ENCODE measurements at regions not wholly inside any gene's neighbourhood (a gene's known extent, or its start where the extent isn't known, plus 50 kb on each side); places are given as distances from the start of the nearest gene placed in this dataset.
"Not testable (repeated sequence)": the region's sequence is repeated elsewhere in the genome, so short reads cannot be mapped to it uniquely, and the experiment has no call there.

DNA sequence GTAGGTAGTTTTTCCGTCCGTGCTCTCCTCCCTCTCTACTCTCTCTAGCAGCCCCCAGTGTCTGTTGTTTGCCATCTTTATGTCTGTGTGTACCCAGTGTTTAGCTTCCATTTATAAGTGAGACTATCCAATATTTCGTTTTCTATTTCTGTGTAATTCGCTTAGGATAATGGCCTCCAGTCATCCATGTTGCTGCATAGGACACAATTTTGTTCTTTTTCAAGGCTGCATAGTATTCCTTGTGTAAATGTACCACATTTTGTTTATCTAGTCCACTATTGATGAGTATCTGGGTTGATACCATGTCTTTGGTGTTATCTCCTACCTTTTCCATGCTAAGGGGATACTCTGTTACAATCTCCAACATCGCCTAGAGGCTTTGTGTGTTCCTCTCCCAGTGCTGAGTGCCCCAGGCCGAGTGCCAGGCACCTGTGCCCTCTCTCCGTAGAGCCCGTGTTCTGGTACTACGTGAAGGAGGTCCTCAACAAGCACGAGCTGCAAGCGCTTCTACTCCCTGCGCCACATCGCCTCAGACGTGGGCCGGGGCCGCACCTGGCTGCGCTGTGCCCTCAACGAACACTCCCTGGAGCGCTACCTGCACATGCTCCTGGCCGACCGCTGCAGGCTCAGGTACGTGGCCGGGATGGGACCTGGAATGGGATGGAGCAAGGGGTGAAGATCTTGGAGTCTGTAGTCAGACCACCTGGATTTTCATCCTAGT, 51.0 kb downstream of the NPIPB11 start:
- DNase-seq, result not testable (repeated sequence)

DNA sequence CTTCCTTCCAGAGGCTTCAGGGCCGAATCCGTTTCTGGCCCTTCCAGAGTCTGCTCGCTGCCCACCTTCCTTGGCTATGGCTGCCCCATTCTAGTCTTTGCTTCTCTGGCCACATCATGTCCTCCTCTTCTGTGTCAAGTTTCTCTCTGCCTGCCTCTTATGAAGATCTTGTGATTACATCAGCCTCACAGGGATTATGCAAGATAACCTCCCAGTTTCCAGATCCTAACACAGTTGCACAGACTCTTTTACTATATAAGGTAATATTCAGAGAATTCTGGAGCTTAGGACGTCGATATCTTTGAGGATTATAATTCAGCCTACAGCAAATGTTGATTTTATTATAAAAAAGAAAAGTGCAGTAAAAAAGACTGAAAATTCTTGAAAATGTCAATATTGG, 52.1 kb downstream of the NPIPB11 start:
- DNase-seq, result not testable (repeated sequence)

DNA sequence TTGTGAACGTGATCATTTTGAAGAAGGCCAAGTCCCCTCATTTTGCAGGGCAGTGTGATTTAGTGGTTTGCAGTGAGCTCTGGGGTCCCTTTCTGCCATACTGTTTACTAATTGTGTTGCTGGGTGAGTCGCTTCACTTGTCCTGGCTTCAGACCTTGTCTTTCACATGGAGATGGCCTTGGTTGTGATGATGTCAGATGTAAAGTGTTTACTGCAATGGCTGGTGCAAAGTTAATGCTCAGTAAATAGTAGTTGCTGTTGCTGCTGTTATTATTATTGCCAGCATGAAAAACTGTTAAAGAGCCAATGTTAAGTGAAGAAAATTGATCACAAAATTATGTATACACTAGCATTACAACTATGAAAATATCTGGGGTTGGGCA, 53.9 kb downstream of the NPIPB11 start:
- not testable (repeated sequence) for DNase-seq

DNA sequence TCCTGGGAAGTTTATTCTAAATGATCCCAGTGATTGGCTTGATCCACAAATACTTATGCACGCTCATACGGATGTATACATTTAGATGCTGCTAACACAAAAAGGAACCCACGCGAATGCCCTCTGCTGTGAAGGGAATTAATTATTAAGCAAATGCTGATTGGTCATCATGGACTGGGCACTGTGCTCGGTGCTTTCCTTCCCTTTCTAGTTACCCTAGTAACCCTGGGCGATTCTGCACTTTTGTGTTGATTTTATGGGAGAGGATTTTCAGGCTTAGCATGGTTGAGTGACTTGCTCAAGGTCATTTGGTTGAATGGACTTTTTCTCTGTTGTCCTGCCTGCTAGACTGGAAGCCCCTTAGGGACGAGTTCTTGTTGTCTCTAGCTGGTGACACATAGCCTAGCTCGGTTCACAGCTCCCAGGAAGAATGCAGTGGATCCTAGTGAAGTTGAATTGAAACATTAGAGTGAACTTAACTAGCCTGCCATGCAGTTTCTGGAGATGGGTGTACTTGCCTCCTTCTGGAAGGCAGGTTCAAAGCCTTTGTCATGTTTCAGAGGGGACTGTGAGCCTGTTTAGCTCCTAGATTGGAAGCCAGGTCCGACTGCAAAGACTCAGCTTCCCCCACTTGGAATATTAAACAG, 54.4 kb downstream of the NPIPB11 start:
- not testable (repeated sequence) for DNase-seq

DNA sequence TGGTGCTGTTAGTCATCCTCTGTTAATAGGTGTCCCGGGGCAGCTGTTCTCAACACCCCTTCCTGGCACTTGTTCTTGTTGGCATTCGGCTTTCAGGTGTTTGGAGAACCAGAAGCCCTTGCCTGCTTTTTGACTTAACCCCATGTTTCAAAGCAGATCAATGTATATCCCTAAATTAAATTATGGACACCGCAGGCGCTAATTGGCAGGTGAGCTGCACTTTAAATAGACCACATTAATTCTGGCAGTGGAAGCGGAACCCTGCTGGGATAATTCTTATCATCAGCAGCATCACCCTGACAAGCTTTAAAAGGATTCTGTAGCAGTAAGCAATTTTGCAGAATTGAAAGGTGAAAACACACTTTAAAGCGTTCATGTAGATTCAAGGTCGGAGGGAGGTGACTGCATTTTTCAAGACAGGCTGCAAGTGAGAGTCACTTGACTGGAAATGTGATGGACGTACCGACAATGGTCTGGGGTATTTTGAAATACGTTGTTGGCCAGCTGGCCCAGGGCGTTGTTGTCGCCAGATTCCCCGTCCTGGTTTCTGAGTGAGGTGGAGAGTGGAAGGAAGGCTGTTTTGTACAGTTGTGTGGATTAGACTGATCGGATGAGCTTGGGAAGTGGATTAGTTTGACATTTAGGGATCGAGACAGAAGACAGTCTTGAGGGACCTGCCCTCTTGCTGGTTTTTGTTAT, 55.1 kb downstream of the NPIPB11 start:
- not testable (repeated sequence) for DNase-seq

DNA sequence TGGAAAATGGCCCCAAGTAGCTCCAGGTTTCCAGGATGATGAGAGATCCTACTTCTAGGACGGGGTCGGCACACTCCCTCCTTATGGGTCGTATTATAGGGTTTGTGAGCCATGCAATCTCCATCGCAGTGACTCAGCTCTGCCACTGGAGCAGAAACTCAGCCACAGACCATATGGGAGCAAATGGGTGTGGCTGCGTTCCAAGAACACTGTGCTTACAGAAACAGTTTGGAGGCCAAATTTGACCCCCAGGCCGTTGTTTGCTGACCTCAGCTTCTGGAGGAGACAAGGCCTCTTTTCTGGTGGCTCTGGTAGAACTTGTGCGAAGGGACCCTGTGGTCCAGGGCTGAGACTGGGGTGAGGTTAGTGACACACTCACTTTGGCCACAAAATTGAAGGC, 56.5 kb downstream of the NPIPB11 start:
- DNase-seq, result not testable (repeated sequence)

DNA sequence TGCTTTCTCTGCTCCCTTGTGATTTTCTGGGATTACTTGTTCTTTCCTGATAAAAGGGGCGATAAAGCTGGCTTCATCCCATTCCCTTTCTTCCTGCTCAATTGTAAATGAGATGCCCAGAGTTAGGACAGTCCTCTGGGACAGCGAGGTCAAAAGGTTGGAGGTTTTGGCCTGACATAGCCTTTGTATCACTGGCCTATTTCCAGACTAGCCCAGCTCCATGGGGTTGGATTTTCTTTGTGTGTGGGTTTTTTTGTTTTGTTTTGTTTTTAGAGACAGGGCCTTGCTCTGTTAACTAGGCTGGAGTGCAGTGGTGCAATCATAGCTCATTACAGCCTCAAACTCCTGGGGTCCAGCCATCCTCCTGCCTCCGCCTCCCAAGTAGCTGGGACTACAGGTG, 57.8 kb downstream of the NPIPB11 start:
- not testable (repeated sequence) for DNase-seq

DNA sequence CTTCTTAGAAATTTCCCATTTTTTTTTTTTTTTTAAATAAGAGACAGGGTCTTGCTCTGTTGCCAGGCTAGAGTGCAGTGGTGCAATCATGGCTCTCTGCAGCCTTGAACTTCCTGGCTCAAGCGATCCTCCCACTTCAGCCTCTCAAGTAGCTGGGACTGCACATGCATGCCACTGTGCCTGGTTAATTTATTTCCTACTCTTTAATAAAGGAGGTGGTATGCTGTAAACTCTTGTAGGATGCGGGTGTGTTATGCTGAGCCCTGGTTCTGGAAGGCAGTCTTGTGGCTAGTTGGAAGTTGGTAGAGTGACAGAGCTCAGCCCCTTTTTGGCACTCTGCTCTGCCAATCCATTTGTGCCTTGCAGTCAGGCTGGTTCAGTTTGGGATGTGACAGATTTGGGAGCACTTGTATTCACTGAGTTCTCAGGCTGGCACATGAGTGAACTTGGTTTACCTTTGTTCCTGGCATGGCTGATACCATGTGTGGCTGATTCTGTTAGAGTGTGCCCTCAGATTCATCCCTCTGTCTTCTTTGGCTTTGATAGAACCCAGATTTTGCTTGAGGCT, 58.3 kb downstream of the NPIPB11 start:
- DNase-seq, result not testable (repeated sequence)

DNA sequence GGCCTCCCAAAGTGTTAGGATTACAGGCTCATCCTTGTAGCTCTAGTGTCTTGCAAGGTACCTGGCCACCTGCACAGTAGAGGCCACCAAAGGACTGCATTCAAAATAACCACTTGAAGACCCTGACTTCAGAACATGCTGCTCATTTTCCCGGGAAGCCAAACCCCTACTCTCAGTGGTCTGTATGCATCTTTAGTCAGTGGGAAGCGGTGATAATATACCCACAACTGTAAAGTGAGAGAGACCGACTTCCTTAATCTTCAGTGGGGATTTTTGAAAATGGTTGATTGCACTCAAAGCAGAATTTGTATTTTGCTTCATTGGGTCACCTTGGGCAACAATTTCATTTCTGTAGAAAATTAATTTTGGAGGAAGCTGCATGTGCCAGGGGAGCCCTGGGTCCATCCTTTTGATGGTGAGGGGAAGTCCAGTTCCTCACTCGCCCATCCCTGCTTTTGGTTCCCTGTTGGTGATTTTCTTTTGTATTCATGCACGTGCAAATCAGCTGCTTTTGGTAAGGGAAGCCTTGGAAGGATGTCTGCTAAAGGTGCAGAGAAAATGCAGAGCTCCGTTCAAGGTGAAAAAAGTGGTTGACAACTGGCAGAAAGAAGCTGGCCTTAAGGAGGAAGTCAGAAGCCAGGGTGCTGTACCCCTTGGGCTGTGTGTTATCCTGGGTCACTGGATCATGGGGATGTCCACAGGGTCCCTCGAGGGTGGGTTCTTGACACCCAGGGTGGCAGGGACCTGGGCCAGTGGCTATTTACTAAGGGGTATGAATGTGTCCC, 59.5 kb downstream of the NPIPB11 start:
- DNase-seq, result not testable (repeated sequence)

DNA sequence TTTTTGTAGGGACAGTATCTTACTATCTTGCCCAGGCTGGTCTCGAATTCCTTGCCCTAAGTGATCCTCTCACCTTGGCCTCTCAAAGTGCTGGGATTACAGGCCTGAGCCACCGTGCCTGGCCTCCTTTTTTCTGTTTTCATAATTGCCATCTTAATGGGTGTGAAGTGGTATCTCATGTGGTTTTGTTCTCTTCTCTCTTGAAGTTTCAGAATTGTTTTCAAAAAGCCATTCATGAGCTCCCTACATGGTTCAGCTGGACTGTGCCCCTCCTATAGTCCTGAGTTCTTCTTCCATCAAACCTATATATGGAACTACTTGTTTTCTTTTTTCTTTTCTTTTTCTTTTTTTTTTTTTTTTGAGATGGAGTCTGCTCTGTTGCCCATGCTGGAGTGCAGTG, 60.3 kb downstream of the NPIPB11 start:
- not testable (repeated sequence) for DNase-seq

DNA sequence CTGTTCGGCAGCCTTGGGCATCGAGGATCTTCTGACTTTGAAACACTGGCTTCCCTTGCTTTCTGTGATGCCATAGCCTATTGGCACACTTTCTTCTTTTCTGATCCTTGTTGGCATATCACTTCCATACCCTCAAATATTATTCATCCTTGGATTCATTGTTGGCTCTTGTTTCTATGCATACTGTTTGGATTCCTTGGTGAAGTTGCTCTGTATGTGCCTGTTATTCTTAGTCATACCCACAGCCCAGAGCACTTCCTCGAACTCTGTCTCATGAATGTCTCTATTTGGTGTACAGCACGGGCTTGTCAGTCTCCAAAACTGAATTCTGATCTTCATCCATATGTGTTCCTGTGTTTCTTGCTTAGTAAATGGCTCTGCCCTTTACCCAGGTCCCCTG, 63.6 kb downstream of the NPIPB11 start:
- not testable (repeated sequence) for DNase-seq

DNA sequence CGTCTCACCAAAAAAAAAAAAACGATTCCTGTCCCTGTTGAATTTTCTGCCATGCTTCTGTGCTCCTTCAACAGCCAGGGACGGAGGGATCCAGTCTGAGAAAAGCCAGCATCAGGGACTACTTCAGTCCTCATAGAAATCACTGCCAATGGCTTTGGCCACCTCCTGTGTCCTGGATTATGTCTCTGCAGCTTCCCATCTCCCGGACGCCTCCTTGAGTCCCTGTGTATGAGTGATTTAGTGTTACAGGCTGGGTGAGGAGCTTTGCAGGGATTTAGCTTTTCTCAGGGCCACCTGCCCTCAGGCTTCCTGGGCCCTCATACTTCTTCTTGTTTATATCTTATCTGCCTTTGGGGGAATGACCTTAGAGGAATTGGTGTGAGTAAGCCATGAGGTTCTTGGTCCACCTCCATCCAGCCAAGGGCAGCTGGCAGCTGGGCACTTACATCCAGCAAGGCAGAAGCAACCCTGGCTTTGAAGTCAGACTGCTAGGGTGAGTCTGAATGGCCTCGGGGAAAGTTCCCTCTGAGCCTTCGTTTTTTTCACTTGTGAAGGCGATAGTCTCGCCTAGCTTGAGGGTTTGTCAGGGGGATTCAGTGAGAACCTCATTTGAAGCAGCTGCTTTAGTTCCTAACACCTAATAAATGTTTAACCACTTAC, 65.6 kb downstream of the NPIPB11 start:
- not testable (repeated sequence) for DNase-seq

DNA sequence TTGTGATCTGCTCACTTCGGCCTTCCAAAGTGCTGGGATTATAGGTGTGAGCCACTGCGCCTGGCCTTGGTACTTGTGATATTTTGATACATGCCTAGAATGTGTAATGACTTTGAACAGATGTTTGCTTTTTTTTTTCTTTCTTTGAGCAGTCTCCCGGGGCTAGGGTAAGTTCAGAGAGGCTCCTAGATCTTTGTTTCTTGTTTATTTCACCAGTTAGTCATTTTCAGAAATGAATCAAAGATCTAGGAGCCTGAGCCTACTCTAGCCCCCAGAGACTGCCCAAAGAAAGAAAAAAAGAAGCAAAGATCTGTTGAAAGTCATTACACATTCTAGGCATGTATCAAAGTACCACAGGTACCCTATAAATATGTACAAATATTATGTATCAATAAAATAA, 66.3 kb downstream of the NPIPB11 start:
- not testable (repeated sequence) for DNase-seq

DNA sequence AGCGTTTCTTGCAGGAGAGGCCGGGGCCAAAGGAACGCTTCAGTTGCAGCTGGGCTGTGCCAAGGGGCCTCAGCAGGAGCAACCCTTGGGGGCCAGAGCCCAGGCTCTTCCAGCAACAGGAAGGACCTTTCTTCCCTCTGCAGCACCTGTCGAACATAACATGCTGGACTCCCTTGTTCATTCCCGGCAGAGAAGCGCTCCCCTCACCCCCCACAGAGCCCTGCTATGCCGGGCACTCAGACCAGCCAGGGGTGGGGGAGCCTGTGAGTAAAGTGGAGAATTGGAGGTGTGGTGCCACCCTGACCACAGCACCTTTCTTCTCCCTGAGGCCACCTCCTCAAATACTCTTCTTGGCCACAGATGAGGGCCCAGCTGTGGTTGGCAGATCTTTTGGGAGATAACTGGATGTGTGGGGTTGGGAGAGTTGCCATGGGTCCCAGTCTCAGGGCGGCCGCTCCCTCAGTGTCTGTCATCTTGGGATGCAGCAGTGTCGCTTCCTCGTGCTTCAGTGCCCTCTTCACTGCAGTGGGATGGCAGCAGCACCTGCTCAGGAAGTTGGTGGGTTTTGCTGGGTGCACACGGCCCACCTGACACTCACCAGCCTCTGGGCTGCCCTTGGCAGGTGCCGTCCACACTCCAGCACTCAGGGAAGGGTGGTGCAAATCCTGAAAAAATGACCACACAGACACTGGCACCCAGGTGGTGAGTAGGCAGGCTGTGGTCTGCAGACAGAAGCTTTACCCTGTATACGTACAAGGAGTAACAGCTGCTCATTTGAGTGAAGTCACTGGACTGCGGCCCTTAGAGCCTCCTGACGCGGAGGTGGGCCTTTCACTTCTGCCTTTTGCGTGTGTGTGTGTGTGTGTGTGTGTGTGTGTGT, 67.5 kb downstream of the NPIPB11 start:
- not testable (repeated sequence) for DNase-seq

DNA sequence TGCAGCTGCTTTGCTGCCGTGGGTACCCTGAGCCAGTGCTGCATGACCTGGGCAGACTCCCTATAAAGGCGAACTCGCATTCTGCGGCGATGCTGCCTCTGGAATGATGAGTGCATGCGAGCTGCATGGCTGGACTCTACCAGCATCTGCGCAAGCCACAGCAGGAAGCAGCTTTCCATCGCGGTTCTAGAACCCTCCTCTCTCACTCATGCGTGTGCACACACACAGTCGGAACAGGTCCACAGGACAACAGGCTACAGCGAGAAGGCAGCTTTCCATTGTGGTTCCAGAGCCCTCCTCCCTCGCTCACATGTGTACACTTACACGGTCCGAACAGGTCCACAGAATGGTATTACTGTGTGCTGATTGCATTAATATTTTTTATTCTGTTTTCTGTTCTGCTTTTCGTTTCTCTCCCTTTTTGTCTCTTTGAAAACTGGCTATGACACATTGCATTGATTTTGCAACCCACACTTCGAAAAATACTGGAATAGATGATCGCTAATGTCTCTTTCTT, 69.1 kb downstream of the NPIPB11 start:
- not testable (repeated sequence) for DNase-seq

DNA sequence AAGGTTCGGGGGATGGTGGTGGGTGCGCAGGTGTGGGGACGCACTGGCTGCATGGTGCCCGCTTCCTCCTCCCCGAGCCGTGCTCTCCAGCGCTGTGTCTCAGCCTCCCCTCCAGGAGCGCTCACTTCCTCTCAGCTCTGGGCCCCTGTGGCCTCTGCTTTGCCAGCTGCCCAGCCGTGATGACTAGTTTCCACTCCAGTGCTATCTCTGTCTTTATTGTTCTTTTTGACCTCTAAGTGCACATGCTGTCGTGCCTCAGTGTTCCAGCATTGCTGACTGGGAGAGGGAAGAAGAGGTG, 71.0 kb downstream of the NPIPB11 start:
- DNase-seq, result not testable (repeated sequence)

DNA sequence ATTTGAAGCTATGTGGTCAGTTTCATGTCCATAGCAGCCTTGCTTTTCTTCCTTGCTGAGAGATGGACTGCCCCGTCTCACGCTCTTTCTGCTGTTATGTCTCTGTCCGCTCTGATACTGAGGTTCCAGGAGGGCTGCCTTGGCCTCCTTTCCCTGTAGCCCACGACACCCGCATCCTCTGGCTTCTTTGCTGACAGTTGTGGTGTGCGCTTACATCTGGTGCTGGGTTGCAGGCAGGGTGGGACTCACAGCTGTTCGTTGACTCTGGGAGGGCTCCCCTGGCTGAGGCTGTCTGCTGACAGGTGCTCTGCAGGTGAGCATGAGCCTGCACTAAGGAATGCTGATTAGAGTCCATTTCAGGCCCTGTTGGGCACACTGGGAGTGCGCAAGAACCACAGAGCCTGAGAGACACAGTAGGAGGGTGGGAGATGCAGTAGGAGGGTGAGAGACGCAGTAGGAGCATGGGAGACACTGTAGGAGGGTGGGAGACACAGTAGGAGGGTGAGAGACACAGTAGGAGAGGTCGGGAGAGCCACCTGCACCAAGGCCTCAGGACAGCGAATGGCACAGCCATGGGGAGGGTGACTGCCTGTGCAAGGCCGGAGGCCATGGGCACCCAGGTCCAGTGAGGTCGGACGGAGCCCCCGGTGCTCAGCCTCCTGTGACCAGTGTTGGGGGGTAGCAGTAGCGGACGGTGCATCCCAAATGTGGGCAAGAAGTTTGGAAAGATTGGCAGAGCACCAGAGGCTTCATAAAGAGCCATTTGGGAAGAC, 71.5 kb downstream of the NPIPB11 start:
- not testable (repeated sequence) for DNase-seq

DNA sequence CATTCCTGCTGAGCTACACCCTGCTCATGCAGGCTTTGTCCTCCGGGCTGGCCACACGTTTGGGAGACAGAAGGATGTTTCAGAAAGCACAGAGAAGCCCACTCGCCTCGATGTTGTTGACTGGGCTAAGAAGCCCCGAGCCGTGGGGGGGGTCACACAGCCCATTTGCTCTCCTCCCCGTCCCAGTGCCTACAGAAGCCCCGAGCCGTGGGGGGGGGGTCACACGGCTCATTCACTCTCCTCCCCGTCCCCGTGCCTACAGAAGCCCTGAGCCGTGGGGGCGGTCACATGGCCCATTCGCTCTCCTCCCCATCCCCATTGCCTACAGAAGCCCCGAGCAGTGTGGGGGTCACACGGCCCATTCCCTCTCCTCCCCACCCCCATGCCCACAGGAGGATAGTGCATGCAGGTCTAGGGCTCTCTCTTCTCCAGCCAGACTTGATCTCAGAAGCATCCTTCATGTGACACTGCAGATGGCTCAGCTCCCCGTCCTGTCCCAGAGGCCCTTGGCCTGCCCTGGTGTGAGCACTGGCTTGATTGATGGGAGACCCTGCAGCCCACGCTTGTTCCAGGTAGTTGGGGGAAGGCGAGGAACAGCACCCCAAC, 72.9 kb downstream of the NPIPB11 start:
- DNase-seq, result not testable (repeated sequence)

DNA sequence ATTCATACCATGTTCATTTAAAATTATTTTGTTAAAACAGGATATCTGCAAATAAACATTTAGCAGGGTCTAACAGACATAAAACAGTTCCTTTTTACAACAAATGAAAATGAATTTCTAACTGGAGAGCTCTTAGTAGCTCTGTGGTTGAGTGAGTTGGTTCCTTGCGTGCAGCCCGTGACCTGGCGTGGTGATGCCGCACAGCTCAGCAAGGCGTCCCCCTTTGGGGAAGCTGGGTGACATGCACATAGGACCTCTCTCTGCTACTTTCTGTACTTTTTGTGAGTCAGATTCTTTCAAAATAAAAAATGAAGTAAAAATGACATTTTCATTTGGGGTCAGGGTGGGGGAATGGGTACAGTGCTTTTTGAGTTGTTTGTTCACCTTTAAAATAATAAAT, 75.9 kb downstream of the NPIPB11 start:
- not testable (repeated sequence) for DNase-seq

DNA sequence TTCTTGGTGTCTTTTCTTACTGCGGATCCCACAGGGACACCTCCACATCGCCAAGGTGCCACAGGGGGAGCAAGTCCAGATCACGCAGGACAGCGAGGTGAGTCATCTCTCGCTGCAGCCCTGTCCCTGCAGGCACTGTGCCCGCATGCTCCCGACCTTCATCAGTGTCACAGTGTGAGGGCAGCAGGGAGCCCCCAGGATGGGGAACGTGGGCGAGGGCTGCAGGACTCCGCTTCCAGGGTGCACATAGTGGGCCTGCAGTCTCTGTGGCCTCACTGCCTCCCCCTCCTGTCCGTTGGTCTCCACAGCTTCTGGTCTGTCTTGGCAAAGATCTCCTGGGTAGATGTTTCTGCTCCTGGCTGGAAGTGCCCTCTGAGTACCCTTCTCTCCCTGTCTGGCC, 78.0 kb downstream of the NPIPB11 start:
- not testable (repeated sequence) for DNase-seq

Measured in activated CD8-positive, alpha-beta memory T cell treated with anti-CD3 and anti-CD28 coated beads for 24 hours (primary cell).